ENCODE measurements at regions not wholly inside any gene's neighbourhood (a gene's known extent, or its start where the extent isn't known, plus 50 kb on each side); places are given as distances from the start of the nearest gene placed in this dataset.

DNA sequence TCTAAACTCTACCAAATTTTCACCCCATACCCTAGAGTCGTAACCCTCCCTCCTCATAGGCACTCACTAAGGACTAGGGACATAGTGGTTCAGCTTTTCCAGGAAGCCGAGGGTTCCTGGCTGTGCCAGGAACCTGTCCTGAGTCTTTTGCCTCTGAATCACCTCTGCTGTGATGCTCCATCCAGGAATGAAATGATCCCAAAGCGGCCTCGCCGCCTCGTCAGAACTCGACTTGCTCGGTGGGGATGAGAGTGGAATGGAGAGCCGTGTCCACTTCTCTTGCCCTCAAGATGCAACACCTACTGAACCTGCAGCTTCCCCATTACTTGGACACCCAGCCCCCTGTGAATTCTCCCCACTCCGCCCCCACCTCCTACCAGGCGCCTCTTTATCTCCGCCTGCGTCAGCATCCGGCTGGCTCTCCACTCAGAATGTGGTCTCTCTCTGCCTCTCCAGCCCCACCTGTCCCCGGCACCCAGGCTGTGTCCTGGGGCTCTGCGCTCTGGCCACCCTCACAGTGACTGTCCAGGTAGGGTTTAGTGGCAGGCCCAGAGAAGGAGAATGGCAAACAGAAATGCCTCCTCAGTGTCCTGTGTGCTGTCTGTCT lies 366.1 kb upstream of the ZNF32 start:
- 94% methylated on average over 16 of the region's 16 CpGs for WGBS
- Histone ChIP-seq H3K9ac (ENCODE audit: low read depth in 1 of 2, low read length in 2 of 2) (no peak overlapping the region), H3K9me3 (ENCODE audit: control insufficient read depth in 4 of 4, low read length in 3 of 4) (no peaks in the 10 kb centered on the region), H3K27me3 (ENCODE audit: control insufficient read depth in 4 of 4, insufficient read depth in 4 of 4, low read length in 3 of 4) (peaks cover 0 to 2% (median 0%) of the 10 kb centered on the region in 4 donors), H3K36me3 (ENCODE audit: control insufficient read depth in 4 of 4, insufficient read depth in 3 of 4, low read depth in 1 of 4, low read length in 3 of 4) (no peaks in the 10 kb centered on the region), H3K4me1 (ENCODE audit: control insufficient read depth in 4 of 4, insufficient read depth in 4 of 4, low read length in 3 of 4) (peaks cover 0 to 6% (median 1%) of the 10 kb centered on the region in 4 donors), H3K4me3 (ENCODE audit: low read depth in 1 of 3, low read length in 3 of 3) (no peak overlapping the region), H3K27ac (ENCODE audit: low read depth in 1 of 2, low read length in 2 of 2) (no peak overlapping the region)
- no peak for DNase-seq (ENCODE audit: low spot score)
- TF ChIP-seq RXRA (IDR thresholded peaks at IDR 0.05) (no peak), SP1 (IDR thresholded peaks at IDR 0.05) (no peak), GABPA (IDR thresholded peaks at IDR 0.05 in 1 of 2, conservative IDR thresholded peaks at IDR 0.05 in 1 of 2) (no peak), HNF4A (conservative IDR thresholded peaks at IDR 0.05) (no peak), EGR1 (IDR thresholded peaks at IDR 0.05; ENCODE audit: low read depth in 2 of 2) (no peak)

GRCh38 chr10:44013981-44014380 lies 365.3 kb upstream of the ZNF32 start:
- Histone ChIP-seq H3K36me3 (ENCODE audit: control insufficient read depth in 4 of 4, insufficient read depth in 3 of 4, low read depth in 1 of 4, low read length in 3 of 4) (no peaks in the 10 kb centered on the region), H3K4me3 (ENCODE audit: low read depth in 1 of 3, low read length in 3 of 3) (no peak overlapping the region), H3K27ac (ENCODE audit: low read depth in 1 of 2, low read length in 2 of 2) (no peak overlapping the region), H3K4me1 (ENCODE audit: control insufficient read depth in 4 of 4, insufficient read depth in 4 of 4, low read length in 3 of 4) (peaks cover 0 to 6% (median 1%) of the 10 kb centered on the region in 4 donors), H3K9ac (ENCODE audit: low read depth in 1 of 2, low read length in 2 of 2) (no peak overlapping the region), H3K27me3 (ENCODE audit: control insufficient read depth in 4 of 4, insufficient read depth in 4 of 4, low read length in 3 of 4) (peaks cover 0 to 2% (median 0%) of the 10 kb centered on the region in 4 donors), H3K9me3 (ENCODE audit: control insufficient read depth in 4 of 4, low read length in 3 of 4) (no peaks in the 10 kb centered on the region)
- no peak for TF ChIP-seq HNF4A (conservative IDR thresholded peaks at IDR 0.05)
- TF ChIP-seq, protein P1, sequence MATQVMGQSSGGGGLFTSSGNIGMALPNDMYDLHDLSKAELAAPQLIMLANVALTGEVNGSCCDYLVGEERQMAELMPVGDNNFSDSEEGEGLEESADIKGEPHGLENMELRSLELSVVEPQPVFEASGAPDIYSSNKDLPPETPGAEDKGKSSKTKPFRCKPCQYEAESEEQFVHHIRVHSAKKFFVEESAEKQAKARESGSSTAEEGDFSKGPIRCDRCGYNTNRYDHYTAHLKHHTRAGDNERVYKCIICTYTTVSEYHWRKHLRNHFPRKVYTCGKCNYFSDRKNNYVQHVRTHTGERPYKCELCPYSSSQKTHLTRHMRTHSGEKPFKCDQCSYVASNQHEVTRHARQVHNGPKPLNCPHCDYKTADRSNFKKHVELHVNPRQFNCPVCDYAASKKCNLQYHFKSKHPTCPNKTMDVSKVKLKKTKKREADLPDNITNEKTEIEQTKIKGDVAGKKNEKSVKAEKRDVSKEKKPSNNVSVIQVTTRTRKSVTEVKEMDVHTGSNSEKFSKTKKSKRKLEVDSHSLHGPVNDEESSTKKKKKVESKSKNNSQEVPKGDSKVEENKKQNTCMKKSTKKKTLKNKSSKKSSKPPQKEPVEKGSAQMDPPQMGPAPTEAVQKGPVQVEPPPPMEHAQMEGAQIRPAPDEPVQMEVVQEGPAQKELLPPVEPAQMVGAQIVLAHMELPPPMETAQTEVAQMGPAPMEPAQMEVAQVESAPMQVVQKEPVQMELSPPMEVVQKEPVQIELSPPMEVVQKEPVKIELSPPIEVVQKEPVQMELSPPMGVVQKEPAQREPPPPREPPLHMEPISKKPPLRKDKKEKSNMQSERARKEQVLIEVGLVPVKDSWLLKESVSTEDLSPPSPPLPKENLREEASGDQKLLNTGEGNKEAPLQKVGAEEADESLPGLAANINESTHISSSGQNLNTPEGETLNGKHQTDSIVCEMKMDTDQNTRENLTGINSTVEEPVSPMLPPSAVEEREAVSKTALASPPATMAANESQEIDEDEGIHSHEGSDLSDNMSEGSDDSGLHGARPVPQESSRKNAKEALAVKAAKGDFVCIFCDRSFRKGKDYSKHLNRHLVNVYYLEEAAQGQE (IDR thresholded peaks at IDR 0.05), result no peak
- no peak for TF ChIP-seq HNF4G (IDR thresholded peaks at IDR 0.05)
- TF ChIP-seq YY1 (IDR thresholded peaks at IDR 0.05), result no peak
- TF ChIP-seq NR2F2 (IDR thresholded peaks at IDR 0.05), result no peak
- TF ChIP-seq MAX (IDR thresholded peaks at IDR 0.05), result no peak
- no peak for TF ChIP-seq TAF1 (conservative IDR thresholded peaks at IDR 0.05)
- TF ChIP-seq SP1 (IDR thresholded peaks at IDR 0.05), result no peak
- no peak for TF ChIP-seq RAD21 (IDR thresholded peaks at IDR 0.05)
- TF ChIP-seq EGR1 (IDR thresholded peaks at IDR 0.05; ENCODE audit: low read depth in 2 of 2), result no peak
- TF ChIP-seq, protein P2, sequence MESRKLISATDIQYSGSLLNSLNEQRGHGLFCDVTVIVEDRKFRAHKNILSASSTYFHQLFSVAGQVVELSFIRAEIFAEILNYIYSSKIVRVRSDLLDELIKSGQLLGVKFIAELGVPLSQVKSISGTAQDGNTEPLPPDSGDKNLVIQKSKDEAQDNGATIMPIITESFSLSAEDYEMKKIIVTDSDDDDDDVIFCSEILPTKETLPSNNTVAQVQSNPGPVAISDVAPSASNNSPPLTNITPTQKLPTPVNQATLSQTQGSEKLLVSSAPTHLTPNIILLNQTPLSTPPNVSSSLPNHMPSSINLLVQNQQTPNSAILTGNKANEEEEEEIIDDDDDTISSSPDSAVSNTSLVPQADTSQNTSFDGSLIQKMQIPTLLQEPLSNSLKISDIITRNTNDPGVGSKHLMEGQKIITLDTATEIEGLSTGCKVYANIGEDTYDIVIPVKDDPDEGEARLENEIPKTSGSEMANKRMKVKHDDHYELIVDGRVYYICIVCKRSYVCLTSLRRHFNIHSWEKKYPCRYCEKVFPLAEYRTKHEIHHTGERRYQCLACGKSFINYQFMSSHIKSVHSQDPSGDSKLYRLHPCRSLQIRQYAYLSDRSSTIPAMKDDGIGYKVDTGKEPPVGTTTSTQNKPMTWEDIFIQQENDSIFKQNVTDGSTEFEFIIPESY (IDR thresholded peaks at IDR 0.05), result no peak
- TF ChIP-seq, protein P3, sequence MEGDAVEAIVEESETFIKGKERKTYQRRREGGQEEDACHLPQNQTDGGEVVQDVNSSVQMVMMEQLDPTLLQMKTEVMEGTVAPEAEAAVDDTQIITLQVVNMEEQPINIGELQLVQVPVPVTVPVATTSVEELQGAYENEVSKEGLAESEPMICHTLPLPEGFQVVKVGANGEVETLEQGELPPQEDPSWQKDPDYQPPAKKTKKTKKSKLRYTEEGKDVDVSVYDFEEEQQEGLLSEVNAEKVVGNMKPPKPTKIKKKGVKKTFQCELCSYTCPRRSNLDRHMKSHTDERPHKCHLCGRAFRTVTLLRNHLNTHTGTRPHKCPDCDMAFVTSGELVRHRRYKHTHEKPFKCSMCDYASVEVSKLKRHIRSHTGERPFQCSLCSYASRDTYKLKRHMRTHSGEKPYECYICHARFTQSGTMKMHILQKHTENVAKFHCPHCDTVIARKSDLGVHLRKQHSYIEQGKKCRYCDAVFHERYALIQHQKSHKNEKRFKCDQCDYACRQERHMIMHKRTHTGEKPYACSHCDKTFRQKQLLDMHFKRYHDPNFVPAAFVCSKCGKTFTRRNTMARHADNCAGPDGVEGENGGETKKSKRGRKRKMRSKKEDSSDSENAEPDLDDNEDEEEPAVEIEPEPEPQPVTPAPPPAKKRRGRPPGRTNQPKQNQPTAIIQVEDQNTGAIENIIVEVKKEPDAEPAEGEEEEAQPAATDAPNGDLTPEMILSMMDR (IDR thresholded peaks at IDR 0.05; ENCODE audit: low read depth, low read length, missing input control), result no peak
- TF ChIP-seq FOXA1 (IDR thresholded peaks at IDR 0.05), result no peak
- TF ChIP-seq FOXA2 (IDR thresholded peaks at IDR 0.05), result no peak
- TF ChIP-seq, protein P4, sequence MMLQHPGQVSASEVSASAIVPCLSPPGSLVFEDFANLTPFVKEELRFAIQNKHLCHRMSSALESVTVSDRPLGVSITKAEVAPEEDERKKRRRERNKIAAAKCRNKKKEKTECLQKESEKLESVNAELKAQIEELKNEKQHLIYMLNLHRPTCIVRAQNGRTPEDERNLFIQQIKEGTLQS (IDR thresholded peaks at IDR 0.05), result no peak
- TF ChIP-seq GABPA (IDR thresholded peaks at IDR 0.05 in 1 of 2, conservative IDR thresholded peaks at IDR 0.05 in 1 of 2), result no peak
- TF ChIP-seq JUND (IDR thresholded peaks at IDR 0.05), result no peak
- no peak for TF ChIP-seq RXRA (IDR thresholded peaks at IDR 0.05)
- WGBS, result 74% methylated on average over 1 of the region's 1 CpG
- no peak for DNase-seq (ENCODE audit: low spot score)

Measured in liver (tissue), 8 donors.